B cell (primary cell): ENCODE measurements at regions not wholly inside any gene's neighbourhood (a gene's known extent, or its start where the extent isn't known, plus 50 kb on each side); places are given as distances from the start of the nearest gene placed in this dataset.

Experiments
- ATAC-seq: fragments of 200-7000 bp; cut with Tn5 transposase; one replicate; pipeline ENCODE4 v1.10.0; 2021; ENCODE audit warnings: low read depth, mild to moderate bottlenecking, moderate number of reproducible peaks, moderate library complexity
- CTCF ChIA-PET: fragments of 350-600 bp; sonication (Branson Sonifier 250); formaldehyde crosslinking; loops from one replicate; lab custom pipeline; 2021; ENCODE audit warnings: antibody characterized with exemption, inconsistent platforms; lab: Charles Lee
- POLR2A ChIA-PET: fragments of 350-600 bp; sonication (Branson Sonifier 250); formaldehyde crosslinking; loops from one replicate; lab custom pipeline; 2021; ENCODE audit warnings: antibody characterized with exemption; lab: Charles Lee
- DNase-seq: peaks from one replicate; pipeline ENCODE4 v3.0.0; 2013
- H2AFZ ChIP-seq: 2 replicates; pipeline ENCODE4 v1.6.1; 2012; ENCODE audit warnings: mild to moderate bottlenecking, low read depth, low read length; ENCODE audit not compliant: insufficient read depth, poor library complexity, severe bottlenecking
- H3K27ac ChIP-seq, 2 donors: 1 replicate in 1 of 2; 2 replicates in 1 of 2; pipeline ENCODE4 v1.5.1; 2012 to 2013; ENCODE audit warnings: low read length in 2 of 2, mild to moderate bottlenecking in 2 of 2, moderate library complexity in 1 of 2
- H3K27me3 ChIP-seq, 4 experiments: fragments of 200-600 bp in 1 of 4; sonication (generic) in 1 of 4; replicated peaks in 1 of 4; 1 replicate in 2 of 4; 2 replicates in 2 of 4; pipeline versions ENCODE4 v1.6.1 to v1.7.0; 2013 to 2016; ENCODE audit warnings: low read length in 3 of 4, mild to moderate bottlenecking in 2 of 4, mixed read lengths in 1 of 4, moderate library complexity in 1 of 4; ENCODE audit not compliant: insufficient read depth in 4 of 4, control insufficient read depth in 3 of 4; ENCODE audit errors: control extremely low read depth in 1 of 4
- H3K36me3 ChIP-seq, 2 experiments: replicated peaks in 1 of 2; 1 replicate in 1 of 2; 2 replicates in 1 of 2; pipeline versions ENCODE4 v1.6.1 to v1.7.1; 2013; ENCODE audit warnings: low read length in 1 of 2; ENCODE audit not compliant: insufficient read depth in 2 of 2, control insufficient read depth in 1 of 2; ENCODE audit errors: control extremely low read depth in 1 of 2, extremely low read depth in 1 of 2
- H3K4me1 ChIP-seq, 2 donors: fragments of 200-600 bp in 1 of 2; sonication (generic) in 1 of 2; 1 replicate in 1 of 2; 2 replicates in 1 of 2; pipeline versions ENCODE4 v1.5.1 to v1.6.1; 2013 to 2017; ENCODE audit warnings: low read length in 2 of 2; ENCODE audit not compliant: control insufficient read depth in 2 of 2, insufficient read depth in 2 of 2
- H3K4me2 ChIP-seq: replicated peaks from 2 replicates; pipeline ENCODE3; 2012; ENCODE audit warnings: mild to moderate bottlenecking, low read depth, low read length; ENCODE audit not compliant: poor library complexity, severe bottlenecking
- H3K4me3 ChIP-seq, 5 experiments: fragments of 200-600 bp in 1 of 5; sonication (generic) in 1 of 5; 1 replicate in 3 of 5; 2 replicates in 2 of 5; pipeline versions ENCODE4 v1.5.1 to v1.7.0; 2011 to 2016; ENCODE audit warnings: low read length in 4 of 5, mild to moderate bottlenecking in 4 of 5, low read depth in 2 of 5, control low read depth in 1 of 5, moderate library complexity in 1 of 5; ENCODE audit not compliant: insufficient read depth in 1 of 5; ENCODE audit errors: control extremely low read depth in 1 of 5, extremely low read depth in 1 of 5
- H3K79me2 ChIP-seq: fragments of 200-600 bp; sonication (generic); one replicate; pipeline ENCODE4 v1.6.0; 2016; ENCODE audit warnings: low read length; ENCODE audit not compliant: control insufficient read depth, insufficient read depth
- H3K9ac ChIP-seq: fragments of 200-600 bp; sonication (generic); 2 replicates; pipeline ENCODE4 v1.6.1; 2017; ENCODE audit warnings: mild to moderate bottlenecking, low read length, moderate library complexity
- H3K9me3 ChIP-seq, 3 donors: one replicate each; pipeline versions ENCODE4 v1.6.1 to v1.7.1; 2013; ENCODE audit warnings: low read length in 2 of 3; ENCODE audit not compliant: control insufficient read depth in 2 of 3, insufficient read depth in 1 of 3; ENCODE audit errors: control extremely low read depth in 1 of 3
- H4K20me1 ChIP-seq: 2 replicates; pipeline ENCODE4 v1.6.0; 2012; ENCODE audit warnings: mild to moderate bottlenecking, low read length; ENCODE audit not compliant: insufficient read depth, control insufficient read depth, poor library complexity, severe bottlenecking
- H3K27ac Mint-ChIP-seq: one replicate; pipeline ENCODE4 v1.8.0; 2021; ENCODE audit warnings: mixed read lengths
- H3K27me3 Mint-ChIP-seq: one replicate; pipeline ENCODE4 v1.8.0; 2021; ENCODE audit warnings: mixed read lengths
- H3K4me1 Mint-ChIP-seq: one replicate; pipeline ENCODE4 v1.8.0; 2021; ENCODE audit warnings: mixed read lengths
- H3K4me3 Mint-ChIP-seq: one replicate; pipeline ENCODE4 v1.8.0; 2021; ENCODE audit warnings: mixed read lengths
- H3K9me3 Mint-ChIP-seq: one replicate; pipeline ENCODE4 v1.8.0; 2022; ENCODE audit warnings: mixed read lengths; ENCODE audit not compliant: insufficient read depth
- CTCF ChIP-seq: fragments of 200-600 bp; IDR thresholded peaks from one replicate; pipeline ENCODE4 v1.8.0; 2022; ENCODE audit warnings: antibody characterized with exemption, mild to moderate bottlenecking
- EZH2 ChIP-seq: IDR thresholded peaks from 2 replicates; pipeline ENCODE4 v1.6.1; 2012; ENCODE audit warnings: borderline replicate concordance, low read depth, mild to moderate bottlenecking, moderate library complexity, low read length; ENCODE audit not compliant: insufficient read depth, poor library complexity, severe bottlenecking
- WGBS: methylation state at CpG from one replicate; pipeline ENCODE4 v1.1.5; 2013; ENCODE audit warnings: missing lambda C conversion rate; ENCODE audit not compliant: insufficient coverage; 5-methylcytosine and 5-hydroxymethylcytosine counted together
- intact Hi-C: fragments of 100-400 bp; cut with micrococcal nuclease; formaldehyde crosslinking; loops from one replicate; pipeline ENCODE4 v1.10.0; 2022

GRCh38 chr7:142362349-142362748 is 104.5 kb upstream of the PRSS58 start:
- DNase-seq = no peak
- POLR2A ChIA-PET = no interaction called here

More at GRCh38 chr7:142362349-142362748, 104.5 kb upstream of the PRSS58 start:
- Mint-ChIP-seq H3K9me3 (peaks cover 3% of the 10 kb centered on the region), H3K27ac (no peak overlapping the region), H3K4me1 (no peaks in the 10 kb centered on the region), H3K4me3 (no peak overlapping the region), H3K27me3 (peaks cover 15% of the 10 kb centered on the region)
- Histone ChIP-seq H3K36me3 (no peaks in the 10 kb centered on the region), H3K4me1 (no peaks in the 10 kb centered on the region), H2AFZ (no peak overlapping the region), H3K79me2 (no peaks in the 10 kb centered on the region), H3K27ac (no peak overlapping the region), H3K4me3 (no peak overlapping the region), H3K27me3 (no peaks in the 10 kb centered on the region), H3K9me3 (peaks cover 0 to 2% (median under 1%) of the 10 kb centered on the region in 3 donors), H3K9ac (no peak overlapping the region), H4K20me1 (no peaks in the 10 kb centered on the region), H3K4me2 (no peak overlapping the region)
- ATAC-seq = no peak
- intact Hi-C loops = no loop called here
- CTCF ChIA-PET = interaction anchor here (1.1 kb wide), 1 partner anchor 27 kb away, joined by 3 read pairs; no protein-coding TSS in a partner anchor
- WGBS = 83% methylated on average over 3 of the region's 3 CpGs
- TF ChIP-seq CTCF (no peak), EZH2 (no peak)
